HUES6 (cell line): ENCODE measurements at regions not wholly inside any gene's neighbourhood (a gene's known extent, or its start where the extent isn't known, plus 50 kb on each side); places are given as distances from the start of the nearest gene placed in this dataset.

Experiments
- H3K27ac ChIP-seq: 2 replicates; pipeline ENCODE4 v1.7.0; 2013; ENCODE audit warnings: low read depth, mild to moderate bottlenecking, low read length, inconsistent platforms
- H3K27me3 ChIP-seq: 2 replicates; pipeline ENCODE4 v1.6.1; 2013; ENCODE audit warnings: low read length; ENCODE audit not compliant: control insufficient read depth, insufficient read depth
- H3K36me3 ChIP-seq: 2 replicates; pipeline ENCODE4 v1.6.1; 2013; ENCODE audit warnings: low read length; ENCODE audit not compliant: control insufficient read depth, insufficient read depth
- H3K4me1 ChIP-seq: 2 replicates; pipeline ENCODE4 v1.6.1; 2013; ENCODE audit warnings: low read length; ENCODE audit not compliant: control insufficient read depth, insufficient read depth
- H3K4me3 ChIP-seq: 2 replicates; pipeline ENCODE4 v1.5.1; 2013; ENCODE audit warnings: low read depth, low read length
- H3K9ac ChIP-seq: one replicate; pipeline ENCODE4 v1.6.1; 2013; ENCODE audit warnings: mild to moderate bottlenecking, low read length
- H3K9me3 ChIP-seq: 2 replicates; pipeline ENCODE4 v1.6.1; 2013; ENCODE audit warnings: low read depth, low read length; ENCODE audit not compliant: control insufficient read depth, insufficient read depth

DNA sequence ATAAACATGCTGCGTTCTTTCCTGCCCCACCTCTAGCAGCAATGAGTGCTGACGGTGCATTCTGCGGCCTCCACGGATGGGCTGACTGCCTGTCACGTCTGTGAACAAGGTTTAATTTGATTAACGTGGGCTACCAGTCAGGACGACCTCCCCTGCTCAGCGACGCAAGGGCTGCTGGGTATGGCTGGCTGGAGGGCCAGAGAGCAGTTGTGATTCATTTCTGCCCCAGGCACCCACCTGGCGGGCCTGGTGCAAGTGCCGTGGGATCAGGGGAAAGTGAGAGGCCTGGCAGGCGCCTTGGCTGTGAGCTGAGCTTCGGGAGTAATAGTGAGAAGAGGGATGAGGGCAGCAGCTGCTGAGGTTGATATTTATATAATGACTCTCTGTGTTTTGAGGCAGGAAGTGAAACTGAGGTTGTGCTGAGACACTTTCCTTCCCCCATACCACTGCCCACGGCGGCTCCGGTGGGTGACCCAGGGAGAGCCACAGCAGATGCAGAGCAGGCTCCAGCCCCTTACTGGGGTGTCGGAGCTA is 190.4 kb upstream of the BCL6 start:
- H3K36me3 ChIP-seq = no peaks in the 10 kb centered on the region
- H3K27ac ChIP-seq = no peak overlapping the region
- H3K4me3 ChIP-seq = no peak overlapping the region
- no peaks in the 10 kb centered on the region for H3K4me1 ChIP-seq
- H3K9me3 ChIP-seq = no peaks in the 10 kb centered on the region
- no peaks in the 10 kb centered on the region for H3K27me3 ChIP-seq
- no peak overlapping the region for H3K9ac ChIP-seq

DNA sequence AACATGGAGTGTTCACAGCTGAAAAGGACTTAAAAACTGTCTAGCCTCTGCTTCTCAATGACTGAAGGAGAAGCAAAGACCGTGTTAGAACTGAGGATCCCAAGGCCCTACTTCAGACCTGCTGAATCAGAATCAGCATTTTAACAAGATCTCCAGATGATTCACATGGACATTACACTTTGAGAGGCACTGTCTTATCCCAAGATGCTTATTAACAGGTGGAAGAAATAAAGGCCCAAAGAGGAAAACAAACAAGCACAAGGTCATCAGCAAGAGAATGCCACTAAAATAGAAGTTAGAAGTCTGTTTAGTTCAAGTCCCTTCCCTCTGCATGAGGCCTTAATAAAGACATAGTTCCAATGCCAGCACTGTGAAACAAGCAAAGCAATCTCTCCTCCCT is 191.4 kb upstream of the BCL6 start:
- no peaks in the 10 kb centered on the region for H3K27me3 ChIP-seq
- H3K27ac ChIP-seq = no peak overlapping the region
- no peak overlapping the region for H3K9ac ChIP-seq
- no peaks in the 10 kb centered on the region for H3K9me3 ChIP-seq
- no peaks in the 10 kb centered on the region for H3K4me1 ChIP-seq
- no peak overlapping the region for H3K4me3 ChIP-seq
- H3K36me3 ChIP-seq = no peaks in the 10 kb centered on the region

DNA sequence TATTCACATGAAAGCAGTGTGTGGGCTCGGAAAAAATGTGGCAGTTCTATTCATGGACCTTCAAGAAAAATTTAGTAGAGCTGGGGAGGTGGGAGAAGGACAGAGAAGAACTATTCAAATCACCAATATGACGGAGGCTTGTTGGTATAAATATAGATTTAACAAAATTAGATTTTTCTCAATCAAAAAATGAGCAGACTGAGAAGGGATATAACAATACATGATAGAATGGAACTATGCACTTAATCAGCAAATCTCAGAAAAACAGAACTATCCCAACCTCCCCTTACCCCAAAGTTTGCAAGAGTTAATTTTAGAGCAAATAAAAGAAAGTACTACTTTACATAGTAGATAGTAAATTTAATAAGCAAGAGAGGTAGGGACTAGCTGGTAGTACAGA is 194.6 kb upstream of the BCL6 start:
- H3K4me3 ChIP-seq = no peak overlapping the region
- peaks cover 10% of the 10 kb centered on the region; the same call in 1 of the 2 replicates for H3K4me1 ChIP-seq
- H3K9ac ChIP-seq = no peak overlapping the region

DNA sequence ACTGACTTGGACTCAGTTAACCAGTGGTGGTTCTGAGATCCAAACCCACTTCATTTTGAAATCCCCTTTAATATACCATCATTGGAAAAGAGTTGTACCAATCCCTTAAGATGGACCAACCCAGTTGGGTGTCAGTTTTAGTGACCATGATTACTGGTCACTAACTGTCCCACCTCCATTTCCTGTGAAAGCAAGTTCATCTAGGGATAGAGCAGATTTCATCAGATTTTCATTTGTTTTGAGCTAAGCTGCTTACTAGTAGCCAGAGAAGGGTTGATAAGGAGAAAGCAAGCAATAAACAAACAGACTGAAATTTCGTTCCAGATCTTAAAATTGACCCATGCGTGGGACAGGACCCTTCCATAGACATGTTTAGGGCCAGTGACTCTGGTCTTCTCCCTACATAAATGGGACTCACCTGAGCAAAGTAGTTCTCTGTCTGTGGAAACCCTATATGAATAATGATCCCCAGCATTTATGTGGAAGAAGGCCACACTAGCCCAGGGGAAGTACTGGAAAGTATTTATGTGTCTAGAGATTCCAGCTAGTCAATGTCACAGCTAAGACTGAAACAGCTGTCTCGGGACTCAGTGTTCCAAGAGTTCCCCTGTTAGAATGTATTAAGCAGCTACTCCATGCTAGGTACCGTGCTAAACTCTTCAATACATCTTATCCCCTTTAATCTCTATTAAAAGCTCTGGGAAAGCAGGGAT is 196.0 kb upstream of the BCL6 start:
- no peak overlapping the region for H3K27ac ChIP-seq
- H3K9me3 ChIP-seq = no peaks in the 10 kb centered on the region
- no peaks in the 10 kb centered on the region for H3K36me3 ChIP-seq
- no peak overlapping the region for H3K4me3 ChIP-seq
- peaks cover 10% of the 10 kb centered on the region; the same call in 1 of the 2 replicates for H3K4me1 ChIP-seq
- H3K27me3 ChIP-seq = no peaks in the 10 kb centered on the region
- H3K9ac ChIP-seq = no peak overlapping the region

More for the DNA sequence above, 194.6 kb upstream of the BCL6 start:
- Histone ChIP-seq H3K27ac (no peak overlapping the region), H3K36me3 (no peaks in the 10 kb centered on the region), H3K9me3 (no peaks in the 10 kb centered on the region), H3K27me3 (no peaks in the 10 kb centered on the region)

DNA sequence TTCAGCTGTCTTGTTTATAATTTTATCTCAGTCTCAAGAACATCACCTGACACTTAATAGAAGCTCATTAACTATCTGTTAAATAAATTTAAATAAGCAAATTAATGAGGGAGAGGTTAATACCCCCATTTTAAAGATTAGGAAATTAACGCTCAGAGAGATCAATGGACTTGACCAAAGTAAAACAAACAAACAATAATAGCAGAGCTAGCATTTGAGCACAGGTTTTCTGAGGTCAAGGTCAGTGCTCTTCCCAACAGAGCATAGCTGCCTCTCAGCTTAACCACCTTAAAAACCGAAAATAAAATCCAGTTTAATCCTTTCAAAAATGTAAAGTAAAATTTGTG is 196.6 kb upstream of the BCL6 start:
- Histone ChIP-seq H3K27me3 (no peaks in the 10 kb centered on the region), H3K4me3 (no peak overlapping the region), H3K9me3 (no peaks in the 10 kb centered on the region), H3K36me3 (no peaks in the 10 kb centered on the region), H3K9ac (no peak overlapping the region), H3K27ac (no peak overlapping the region), H3K4me1 (peaks cover 10% of the 10 kb centered on the region; the same call in 1 of the 2 replicates)

DNA sequence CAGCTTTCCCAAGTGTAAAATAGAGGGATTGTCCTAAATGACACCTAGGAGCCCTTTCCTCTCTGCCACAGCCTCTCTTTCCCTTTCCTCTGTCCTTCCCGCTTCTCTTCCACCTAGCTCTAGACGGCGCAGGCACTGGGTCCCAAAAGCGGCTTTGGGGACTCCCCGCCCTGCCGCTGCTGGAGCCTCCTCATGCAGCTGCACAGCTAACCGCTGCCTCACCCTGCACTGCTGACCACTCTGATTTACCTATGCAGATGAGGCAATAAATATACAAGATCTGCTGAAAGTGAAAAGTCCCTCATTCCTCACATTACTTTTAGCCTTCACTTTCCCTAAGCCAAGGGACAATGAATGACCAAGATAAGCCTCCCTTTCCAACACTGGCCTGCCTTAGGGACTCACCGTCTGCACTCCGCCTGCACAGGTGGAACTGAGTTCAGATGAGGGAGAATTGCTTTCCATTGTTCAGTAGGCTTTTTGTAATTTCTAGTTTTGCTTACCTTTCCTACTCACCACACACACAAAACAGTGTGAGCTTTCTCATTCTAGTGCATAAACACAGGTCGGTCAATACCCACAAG is 197.5 kb upstream of the BCL6 start:
- H3K9me3 ChIP-seq = no peaks in the 10 kb centered on the region
- H3K27me3 ChIP-seq = no peaks in the 10 kb centered on the region
- no peak overlapping the region for H3K4me3 ChIP-seq
- H3K9ac ChIP-seq = no peak overlapping the region
- no peaks in the 10 kb centered on the region for H3K36me3 ChIP-seq
- H3K4me1 ChIP-seq = peaks cover 10% of the 10 kb centered on the region; the same call in 1 of the 2 replicates
- no peak overlapping the region for H3K27ac ChIP-seq

DNA sequence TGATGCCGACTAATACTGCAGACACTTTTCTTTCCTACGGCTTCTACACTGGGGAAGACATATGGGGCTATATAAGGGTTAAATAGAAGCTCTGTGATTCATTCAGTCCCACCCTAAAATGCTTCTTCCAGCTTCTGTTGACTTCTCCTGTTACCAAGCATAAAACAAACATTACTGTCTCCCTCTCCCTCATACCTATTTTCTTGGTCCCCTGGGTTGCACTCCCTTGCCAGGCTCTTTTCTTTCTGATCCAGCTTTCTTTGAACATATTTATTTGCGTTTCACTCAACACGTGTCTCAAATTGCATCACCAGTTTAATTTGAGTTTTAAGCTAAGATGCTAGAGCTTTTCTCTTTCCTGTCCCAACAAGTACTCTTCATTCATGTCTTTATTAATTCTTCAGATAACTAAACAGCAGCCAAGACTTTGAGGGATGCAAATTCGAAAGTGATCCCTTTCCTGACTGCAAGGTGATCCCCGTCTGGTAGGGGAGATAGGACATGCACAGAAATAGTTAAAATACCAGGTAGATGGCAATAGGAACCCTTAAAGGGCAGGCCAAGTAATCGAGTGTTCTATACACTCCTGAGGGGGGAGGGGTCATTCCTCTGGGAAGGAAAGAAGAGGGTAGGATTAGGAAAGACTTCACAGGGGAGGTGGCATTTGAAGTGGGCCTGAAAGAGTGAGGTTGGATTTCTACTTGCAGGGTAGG is 198.6 kb upstream of the BCL6 start:
- no peaks in the 10 kb centered on the region for H3K9me3 ChIP-seq
- no peak overlapping the region for H3K27ac ChIP-seq
- H3K36me3 ChIP-seq = no peaks in the 10 kb centered on the region
- H3K9ac ChIP-seq = no peak overlapping the region
- no peak overlapping the region for H3K4me3 ChIP-seq
- no peaks in the 10 kb centered on the region for H3K27me3 ChIP-seq
- H3K4me1 ChIP-seq = peaks cover 10% of the 10 kb centered on the region; the same call in 1 of the 2 replicates

DNA sequence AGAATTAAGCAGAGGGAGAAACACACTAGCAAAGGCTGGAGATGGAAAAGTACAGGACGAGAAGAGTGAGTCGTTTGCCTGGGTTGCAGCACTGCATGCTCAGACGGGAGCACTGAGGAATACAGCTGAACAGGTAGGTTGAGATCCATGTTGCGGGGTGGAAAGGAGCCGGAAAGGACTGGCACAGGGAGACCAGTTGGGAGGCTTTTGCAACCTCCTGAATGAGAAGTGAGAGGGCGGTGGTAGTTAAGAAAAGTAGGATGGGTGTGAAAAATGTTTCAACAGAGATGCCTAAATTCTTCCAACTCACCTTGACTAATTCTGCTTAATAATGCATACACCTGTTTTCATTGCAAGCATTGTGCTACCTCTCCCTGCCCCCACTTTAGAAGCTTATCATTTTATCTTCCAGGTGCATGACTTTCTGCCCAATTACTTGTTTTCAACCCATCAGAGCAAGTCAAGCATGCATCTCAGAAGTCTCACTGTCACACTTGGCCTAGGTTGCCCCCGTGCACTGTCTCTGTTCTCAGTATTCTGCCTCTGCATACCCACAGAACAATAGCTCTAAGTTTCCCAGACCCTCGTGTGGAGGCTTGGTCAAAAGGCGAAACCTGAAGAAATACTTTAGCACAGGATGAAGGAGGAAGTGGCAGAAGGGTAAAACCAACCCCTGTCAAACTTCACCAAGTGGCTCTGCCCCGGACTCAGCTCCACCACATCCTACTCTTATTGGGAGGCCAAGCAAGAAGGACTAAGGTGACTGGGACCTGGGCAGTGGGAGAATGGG is 199.3 kb upstream of the BCL6 start:
- H3K27ac ChIP-seq = no peak overlapping the region
- no peak overlapping the region for H3K9ac ChIP-seq
- H3K9me3 ChIP-seq = no peaks in the 10 kb centered on the region
- H3K4me1 ChIP-seq = peaks cover 10% of the 10 kb centered on the region; the same call in 1 of the 2 replicates
- H3K36me3 ChIP-seq = no peaks in the 10 kb centered on the region
- H3K27me3 ChIP-seq = no peaks in the 10 kb centered on the region
- H3K4me3 ChIP-seq = no peak overlapping the region

DNA sequence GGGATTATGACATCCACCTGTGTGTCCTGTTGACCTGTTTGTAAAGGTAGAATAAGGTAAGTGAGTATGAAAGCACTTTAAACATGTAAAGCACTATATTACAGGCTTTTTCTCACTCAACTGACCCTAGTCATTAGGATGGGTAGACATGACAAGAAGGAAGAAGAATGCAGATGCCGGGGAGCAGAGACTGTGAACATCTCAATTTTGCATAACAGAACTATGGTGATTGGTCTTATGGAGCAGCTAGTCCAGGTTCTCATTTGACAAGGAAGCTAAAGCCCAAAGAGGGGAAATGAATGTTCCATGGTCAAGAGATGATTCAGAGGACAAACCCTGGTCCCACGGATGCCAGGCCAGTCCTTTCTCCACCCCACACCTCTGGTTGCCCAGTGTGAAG is 200.1 kb upstream of the BCL6 start:
- H3K27ac ChIP-seq = no peak overlapping the region
- no peaks in the 10 kb centered on the region for H3K27me3 ChIP-seq
- H3K36me3 ChIP-seq = no peaks in the 10 kb centered on the region
- peaks cover 10% of the 10 kb centered on the region; the same call in 1 of the 2 replicates for H3K4me1 ChIP-seq
- no peak overlapping the region for H3K4me3 ChIP-seq
- no peak overlapping the region for H3K9ac ChIP-seq
- no peaks in the 10 kb centered on the region for H3K9me3 ChIP-seq

DNA sequence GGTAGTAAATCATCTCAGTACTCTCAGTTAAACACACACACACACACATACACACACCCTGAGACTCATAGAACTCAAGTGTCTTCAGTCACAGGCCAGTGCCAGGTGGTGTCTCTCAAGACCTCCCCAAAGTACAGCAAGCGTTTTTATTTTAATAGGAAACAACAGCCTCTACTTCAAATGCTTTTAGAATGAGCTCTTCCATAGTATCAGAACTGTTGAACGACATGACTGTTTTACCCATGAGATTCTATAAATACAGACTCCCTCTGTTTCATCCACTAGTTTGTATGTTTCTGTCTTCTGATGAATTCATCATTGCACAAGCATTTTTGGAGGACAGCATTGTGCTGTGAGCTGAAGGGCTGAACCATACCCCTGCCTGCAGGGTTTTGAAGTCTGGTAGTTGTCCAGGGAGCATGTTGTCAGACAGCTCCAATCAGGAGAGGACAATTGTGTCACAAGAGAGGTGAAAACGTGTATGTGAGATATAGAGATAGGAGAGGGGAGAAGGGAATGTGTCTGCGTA is 201.0 kb upstream of the BCL6 start:
- Histone ChIP-seq H3K36me3 (no peaks in the 10 kb centered on the region), H3K4me1 (peaks cover 10% of the 10 kb centered on the region; the same call in 1 of the 2 replicates), H3K4me3 (no peak overlapping the region), H3K9ac (no peak overlapping the region), H3K27ac (no peak overlapping the region), H3K9me3 (no peaks in the 10 kb centered on the region), H3K27me3 (no peaks in the 10 kb centered on the region)
